NB4 (cell line): ENCODE measurements at regions not wholly inside any gene's neighbourhood (a gene's known extent, or its start where the extent isn't known, plus 50 kb on each side); places are given as distances from the start of the nearest gene placed in this dataset.

ENCODE experiments used
- MYC ChIP-seq: IDR thresholded peaks from 2 replicates; pipeline ENCODE4 v1.6.1; 2011; ENCODE audit warnings: low read depth, low read length
- POLR2A ChIP-seq: IDR thresholded peaks from 2 replicates; pipeline ENCODE4 v1.6.1; 2011; ENCODE audit warnings: mild to moderate bottlenecking; ENCODE audit not compliant: insufficient read length; ENCODE audit errors: extremely low read depth
- TF ChIP-seq, protein P1 (sequence below): IDR thresholded peaks from one replicate; pipeline ENCODE4 v1.5.1; 2012; ENCODE audit warnings: low read depth, low read length
- TF ChIP-seq, protein P2 (sequence below): IDR thresholded peaks from 2 replicates; pipeline ENCODE4 v1.6.1; 2011; ENCODE audit warnings: low read depth, low read length

DNA sequence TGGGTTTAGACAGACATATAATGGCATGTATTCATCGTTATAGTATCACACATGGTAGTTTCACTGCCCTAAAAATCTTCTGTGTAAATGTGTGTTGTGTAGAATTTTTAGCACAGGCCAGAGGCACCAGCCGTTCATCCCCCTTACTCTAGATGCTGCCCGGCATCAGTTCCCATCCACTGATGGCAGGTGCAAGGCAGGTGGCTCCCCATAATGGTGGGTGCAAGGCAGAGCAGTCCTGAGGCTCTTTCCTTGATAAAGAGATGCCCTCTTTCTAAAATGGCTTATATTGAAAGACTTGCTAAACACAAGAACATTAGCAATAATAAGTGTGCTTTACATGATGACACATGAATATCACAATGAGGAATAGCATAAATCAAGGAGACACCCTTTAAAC lies 508.5 kb downstream of the EPHA4 start:
- TF ChIP-seq, protein P1, sequence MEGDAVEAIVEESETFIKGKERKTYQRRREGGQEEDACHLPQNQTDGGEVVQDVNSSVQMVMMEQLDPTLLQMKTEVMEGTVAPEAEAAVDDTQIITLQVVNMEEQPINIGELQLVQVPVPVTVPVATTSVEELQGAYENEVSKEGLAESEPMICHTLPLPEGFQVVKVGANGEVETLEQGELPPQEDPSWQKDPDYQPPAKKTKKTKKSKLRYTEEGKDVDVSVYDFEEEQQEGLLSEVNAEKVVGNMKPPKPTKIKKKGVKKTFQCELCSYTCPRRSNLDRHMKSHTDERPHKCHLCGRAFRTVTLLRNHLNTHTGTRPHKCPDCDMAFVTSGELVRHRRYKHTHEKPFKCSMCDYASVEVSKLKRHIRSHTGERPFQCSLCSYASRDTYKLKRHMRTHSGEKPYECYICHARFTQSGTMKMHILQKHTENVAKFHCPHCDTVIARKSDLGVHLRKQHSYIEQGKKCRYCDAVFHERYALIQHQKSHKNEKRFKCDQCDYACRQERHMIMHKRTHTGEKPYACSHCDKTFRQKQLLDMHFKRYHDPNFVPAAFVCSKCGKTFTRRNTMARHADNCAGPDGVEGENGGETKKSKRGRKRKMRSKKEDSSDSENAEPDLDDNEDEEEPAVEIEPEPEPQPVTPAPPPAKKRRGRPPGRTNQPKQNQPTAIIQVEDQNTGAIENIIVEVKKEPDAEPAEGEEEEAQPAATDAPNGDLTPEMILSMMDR: no peak
- TF ChIP-seq, protein P2, sequence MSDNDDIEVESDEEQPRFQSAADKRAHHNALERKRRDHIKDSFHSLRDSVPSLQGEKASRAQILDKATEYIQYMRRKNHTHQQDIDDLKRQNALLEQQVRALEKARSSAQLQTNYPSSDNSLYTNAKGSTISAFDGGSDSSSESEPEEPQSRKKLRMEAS: no peak
- TF ChIP-seq POLR2A (no peak), MYC (no peak)
